NCI-H345 treated with DMSO at 0.1 percent for 48 hours (cell line): ENCODE measurements at regions not wholly inside any gene's neighbourhood (a gene's known extent, or its start where the extent isn't known, plus 50 kb on each side); places are given as distances from the start of the nearest gene placed in this dataset.
"Not testable (repeated sequence)": the region's sequence is repeated elsewhere in the genome, so short reads cannot be mapped to it uniquely, and the experiment has no call there.

ENCODE experiments used
- DNase-seq: peaks from one replicate; lab custom pipeline; 2025; ENCODE audit not compliant: unreplicated experiment; lab: John Stamatoyannopoulos, UW

DNA sequence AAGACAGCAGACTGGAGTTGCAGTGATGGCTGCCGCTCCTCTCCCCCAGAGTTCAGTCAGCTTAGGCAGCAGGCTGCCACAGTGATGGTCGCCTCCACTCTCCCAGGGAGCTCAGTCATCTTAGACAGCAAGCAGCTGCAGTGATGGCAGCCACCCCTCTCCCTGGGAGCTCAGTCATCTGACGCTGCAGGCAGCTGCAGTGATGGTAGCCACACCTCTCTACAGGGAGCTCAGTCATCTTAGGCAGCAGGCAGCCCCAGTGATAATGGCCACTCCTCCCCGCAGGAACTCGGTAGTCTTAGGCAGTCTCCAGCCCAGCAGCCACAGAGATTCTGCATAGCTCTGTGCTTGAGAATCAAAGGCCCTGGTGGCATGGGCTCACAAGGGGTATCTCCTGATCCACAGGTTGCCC lies 582.7 kb downstream of the DTWD2 start:
- DNase-seq, result no peak

DNA sequence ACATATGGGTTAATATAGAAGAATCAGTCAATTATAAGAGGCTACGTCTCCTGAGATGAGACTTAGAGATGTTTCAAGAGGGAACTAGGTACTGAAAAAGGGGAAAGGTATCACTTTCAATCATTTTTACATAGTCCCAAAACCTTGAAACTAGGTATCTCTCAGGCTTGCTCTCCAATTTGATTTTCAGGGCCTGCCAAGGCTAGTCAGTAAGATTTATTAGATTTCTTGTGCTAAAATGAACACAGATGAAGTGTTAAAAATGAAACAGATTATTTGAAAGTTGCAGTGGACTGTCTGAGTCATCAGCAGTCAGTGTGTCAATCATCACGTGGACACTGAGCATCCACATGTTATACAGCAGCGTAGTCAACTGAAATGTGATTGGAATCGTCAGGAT lies 591.1 kb downstream of the DTWD2 start:
- no peak for DNase-seq

DNA sequence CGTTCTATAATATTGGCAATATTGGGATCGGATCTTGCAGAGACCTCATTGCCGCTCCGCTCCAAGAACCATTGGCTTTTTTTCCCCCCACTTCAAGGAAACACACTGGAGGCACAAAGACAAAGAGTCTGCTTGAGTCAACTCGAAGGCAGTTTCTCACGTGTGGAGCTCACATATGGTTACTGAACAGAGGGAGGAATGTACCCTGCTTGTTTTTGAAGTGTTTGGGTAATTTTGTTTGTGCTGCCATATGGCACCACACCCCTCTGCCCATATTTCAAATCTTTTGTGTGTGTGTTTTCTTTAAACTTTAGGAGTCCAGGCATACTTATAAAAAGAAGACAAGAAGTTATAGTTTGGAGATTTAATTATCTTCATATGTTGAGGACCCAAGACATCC lies 595.9 kb downstream of the DTWD2 start:
- no peak for DNase-seq

DNA sequence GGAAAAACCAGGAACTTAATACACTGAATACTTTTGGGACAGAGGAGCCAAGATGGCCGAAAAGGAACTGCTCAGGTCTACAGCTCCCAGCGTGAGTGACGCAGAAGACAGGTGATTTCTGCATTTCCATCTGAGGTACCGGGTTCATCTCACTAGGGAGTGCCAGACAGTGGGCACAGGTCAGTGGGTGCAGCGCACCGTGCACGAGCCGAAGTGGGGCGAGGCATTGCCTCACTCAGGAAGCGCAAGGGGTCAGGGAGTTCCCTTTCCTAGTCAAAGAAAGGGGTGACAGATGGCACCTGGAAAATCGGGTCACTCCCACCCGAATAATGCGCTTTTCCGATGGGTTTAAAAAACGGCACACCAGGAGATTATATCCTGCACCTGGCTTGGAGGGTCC lies 605.4 kb downstream of the DTWD2 start:
- DNase-seq, result not testable (repeated sequence)

DNA sequence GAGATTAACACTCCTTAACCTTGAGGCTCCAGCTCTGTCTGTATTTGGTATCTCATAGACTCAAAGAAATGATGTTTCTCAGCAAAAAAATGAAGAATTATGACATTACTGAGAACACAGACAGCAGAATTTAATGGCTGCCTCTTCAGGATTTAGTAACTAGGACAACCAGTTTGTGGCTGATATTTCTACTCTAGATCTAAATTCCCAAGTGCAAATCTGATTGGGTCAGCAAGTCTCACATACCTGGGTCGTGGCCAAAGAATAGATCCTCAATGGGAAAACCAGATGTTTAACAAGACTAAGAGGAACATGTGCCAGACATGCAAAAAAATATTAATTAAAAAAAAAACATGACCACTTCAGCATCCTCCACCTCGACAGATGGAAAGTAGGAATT lies 608.9 kb downstream of the DTWD2 start:
- no peak for DNase-seq

DNA sequence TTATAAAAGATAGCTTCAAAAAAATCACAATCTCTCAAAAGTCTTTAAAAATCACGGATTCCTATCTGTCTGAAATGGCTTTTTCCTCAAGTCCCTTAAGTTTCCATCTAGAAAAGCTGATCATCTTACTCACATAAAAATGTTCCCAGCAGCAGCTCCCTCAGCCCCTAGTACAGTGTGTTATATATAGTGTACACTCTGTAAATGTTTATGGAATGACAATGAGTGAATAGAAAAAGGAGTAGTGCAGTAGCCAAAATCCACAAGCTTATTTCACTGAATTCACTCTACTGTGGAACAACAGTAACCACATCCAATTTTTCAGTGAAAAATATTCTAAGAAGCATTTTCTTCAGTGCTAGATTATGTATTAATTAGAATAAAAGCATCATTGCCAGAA lies 609.4 kb downstream of the DTWD2 start:
- no peak for DNase-seq

DNA sequence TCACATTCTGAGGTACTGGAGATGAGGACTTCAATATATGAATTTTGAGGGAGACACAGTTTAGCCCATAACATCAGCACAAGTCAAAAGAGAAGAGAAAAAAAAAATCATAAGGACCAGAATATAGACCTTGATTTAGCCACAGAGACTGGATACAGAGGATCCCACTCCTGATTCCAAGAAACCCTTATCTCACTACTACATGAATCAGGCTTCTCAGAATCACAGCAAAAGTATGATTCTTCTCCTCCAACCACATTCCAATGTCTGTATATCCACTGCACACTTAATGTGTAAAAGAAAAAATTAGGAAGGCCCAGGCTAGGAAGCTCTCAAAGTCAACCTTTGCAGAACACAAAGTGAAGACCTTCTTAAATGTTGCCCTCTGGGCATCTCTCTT lies 610.9 kb downstream of the DTWD2 start:
- no peak for DNase-seq

DNA sequence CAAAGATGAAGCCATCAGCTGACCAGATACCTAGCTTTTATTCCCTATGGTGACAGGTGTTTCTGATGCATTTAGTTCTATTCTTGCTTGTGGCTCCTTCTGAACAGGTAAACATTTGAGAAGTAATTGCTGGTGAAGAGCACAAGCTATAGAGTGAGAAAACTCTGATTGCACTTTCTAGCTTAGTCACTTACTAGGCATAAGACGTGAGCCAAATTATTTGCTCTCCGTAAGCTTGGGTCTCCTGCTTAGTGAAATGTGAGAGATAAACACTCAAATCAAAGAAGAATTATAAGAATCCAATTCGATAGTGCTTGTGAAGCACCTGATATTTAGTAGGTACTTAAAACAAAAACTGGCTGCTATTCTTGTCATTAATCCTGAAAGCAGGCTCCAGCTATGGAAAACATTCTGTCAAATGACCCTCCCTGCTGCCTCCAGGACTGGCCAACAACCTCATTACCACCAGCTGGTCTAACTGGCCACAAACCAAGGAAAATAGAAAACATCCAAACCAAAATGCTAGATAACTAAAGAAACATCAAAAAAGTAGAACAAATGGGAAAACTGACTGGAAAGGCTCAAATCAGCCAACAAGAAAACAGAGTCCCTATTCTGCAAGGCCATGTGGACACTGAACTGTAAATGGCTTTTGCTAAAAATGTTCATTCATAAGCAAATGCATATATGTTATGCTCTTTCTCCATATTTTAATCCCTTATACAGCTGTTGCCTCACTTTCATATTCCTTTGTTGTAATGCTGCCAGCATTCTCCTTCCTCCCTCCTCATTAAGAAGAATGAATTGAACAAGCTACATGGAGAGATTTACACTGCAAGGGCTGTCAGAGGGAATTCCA lies 616.1 kb downstream of the DTWD2 start:
- DNase-seq, result no peak

DNA sequence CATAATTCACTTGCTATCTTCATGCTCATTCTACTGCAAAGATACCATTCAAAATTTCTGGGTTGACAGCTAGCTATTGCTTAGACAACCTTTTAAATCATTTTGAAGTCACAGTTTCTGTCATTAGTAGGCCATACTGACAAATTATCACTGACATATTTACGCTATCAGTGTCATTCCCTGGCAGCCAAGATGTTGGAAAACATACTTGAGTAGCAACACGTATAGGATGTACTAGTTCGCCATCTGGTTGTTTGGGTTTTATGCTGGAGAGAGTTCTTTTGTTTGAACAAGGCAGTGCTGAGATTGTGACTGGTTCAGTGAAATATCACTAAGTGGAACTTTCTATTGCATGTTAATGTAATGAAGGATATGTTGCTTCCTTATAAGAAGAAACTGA lies 621.9 kb downstream of the DTWD2 start:
- DNase-seq, result no peak

DNA sequence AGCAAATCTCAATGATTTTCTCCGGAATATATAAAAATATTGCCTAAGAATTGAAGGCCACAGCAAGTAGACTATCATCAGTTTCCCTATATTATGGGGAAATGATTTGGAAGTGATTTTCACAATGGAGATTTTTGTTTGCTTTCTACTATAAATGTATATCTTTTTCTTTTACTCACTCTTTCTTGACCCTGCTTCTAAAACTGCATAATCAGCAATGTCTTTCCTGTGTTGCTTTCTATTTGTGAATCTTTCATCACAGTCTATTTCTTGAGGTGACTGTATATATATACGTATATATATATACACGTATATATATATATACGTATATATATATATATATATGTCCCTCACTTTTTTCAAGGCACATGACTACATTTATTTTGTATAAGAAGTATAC lies 622.6 kb downstream of the DTWD2 start:
- no peak for DNase-seq

DNA sequence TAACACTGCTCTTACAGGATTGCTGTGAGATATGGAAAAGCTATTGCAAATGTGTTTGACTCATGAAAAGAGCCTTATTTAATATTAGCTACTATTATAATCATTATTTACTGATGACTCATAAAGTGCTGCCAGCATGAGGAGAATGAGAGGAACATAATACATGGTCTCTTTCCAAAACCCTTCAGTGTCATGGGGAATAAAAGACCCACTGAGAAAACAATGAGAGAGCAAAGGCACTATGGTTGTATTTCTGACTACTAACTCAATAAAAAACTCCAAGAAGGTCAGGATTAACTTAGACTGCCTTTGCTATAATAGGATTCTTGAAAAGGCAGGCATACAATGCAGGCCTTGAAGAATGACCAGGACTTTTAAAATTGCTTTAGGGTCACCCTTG lies 633.5 kb downstream of the DTWD2 start:
- no peak for DNase-seq

DNA sequence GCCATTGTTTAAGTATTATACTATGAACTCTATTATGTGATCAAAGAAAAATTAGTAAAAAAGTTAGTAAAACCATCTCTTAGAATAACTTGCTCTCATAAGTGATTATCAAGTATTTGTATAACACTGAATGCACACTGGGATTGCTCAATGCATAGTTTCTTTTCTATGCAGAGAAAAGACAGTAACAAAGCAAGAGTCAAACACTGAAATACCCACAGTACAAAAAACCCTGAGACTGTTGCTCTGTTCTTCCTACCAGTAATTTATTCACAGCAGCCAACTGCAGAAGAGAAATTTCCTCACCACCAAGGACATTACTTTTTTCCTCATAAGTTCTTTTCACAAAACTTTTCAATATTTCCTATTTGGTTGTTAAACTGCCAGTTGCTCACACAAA lies 634.4 kb downstream of the DTWD2 start:
- no peak for DNase-seq

DNA sequence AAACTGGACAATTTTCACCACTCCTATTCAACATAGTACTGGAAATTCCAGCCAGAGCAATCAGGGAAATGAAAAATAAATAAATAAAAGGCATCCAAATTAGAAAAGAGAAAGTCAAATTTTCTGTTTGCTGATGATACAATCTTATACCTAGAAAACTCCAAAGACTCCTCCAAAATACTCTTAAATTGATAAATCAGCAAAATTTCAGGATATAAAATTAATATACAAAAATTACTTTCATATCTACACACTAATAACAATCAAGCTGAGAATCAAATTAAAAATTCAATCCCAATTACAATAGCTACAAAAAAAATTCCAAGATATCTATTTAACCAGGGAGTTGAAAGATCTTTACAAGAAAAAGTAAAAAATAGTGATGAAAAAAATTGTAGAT lies 651.9 kb downstream of the DTWD2 start:
- no peak for DNase-seq

DNA sequence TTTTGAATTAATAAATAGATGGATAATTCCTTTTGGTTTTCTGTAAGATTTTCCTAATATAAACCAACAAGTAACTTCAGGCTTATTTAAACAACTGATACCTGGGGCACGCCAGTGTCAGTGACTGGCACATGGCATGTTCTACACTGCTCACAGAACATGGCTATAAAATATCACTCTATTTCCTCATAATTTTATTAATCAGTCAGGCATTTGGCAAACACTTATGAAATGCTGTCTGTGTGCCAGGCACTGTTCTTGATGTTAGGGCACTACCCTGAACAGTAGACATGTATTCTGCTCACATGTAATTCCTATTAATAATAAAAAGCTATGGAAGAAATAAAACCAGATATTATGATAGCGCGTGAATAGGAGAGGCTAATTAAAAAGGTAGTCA lies 661.0 kb downstream of the DTWD2 start:
- no peak for DNase-seq

DNA sequence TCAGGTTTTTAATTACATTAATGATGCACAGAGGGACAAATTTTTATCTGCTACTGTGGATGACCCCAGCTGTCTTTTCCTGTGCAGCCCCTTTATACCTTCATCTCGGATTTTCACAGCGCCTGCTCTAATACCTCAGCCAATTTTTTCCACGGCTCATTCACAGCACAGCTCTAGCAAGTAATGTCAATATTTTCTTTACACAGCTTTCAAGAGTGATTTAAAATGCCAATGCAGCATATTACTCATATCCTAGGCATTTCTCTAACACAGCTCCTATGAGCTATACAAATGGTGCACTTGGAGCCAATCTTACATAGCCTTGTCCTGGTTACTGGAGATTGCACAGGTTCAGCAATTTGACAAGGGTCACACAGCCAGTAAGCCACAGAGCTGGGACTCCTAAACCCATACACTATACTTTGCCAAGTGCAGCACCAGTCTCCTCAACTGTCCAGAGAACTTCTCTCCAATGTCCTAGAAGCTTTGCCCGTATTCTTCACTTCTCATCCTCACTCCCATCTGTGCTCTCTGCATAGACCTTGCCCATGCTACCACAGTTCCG lies 661.8 kb downstream of the DTWD2 start:
- DNase-seq, result no peak

DNA sequence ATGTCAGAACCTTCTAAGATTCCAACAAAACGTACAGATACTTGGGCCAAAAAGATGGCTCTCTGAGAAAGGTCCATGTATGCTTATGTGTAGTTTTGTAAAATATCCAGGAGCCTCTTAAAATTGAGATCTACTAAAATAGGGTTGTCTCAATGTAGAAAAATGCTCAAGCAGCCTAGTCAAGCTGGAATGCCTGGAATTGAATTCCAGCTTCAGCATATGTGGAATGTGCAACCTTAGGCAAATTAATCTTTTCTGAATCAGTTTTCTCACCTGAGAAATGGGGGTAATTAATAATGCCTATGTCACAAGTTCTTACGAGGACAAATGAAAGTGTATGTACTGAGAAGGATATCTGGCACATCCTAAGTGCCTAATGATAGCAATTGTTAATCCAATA lies 662.4 kb downstream of the DTWD2 start:
- no peak for DNase-seq

DNA sequence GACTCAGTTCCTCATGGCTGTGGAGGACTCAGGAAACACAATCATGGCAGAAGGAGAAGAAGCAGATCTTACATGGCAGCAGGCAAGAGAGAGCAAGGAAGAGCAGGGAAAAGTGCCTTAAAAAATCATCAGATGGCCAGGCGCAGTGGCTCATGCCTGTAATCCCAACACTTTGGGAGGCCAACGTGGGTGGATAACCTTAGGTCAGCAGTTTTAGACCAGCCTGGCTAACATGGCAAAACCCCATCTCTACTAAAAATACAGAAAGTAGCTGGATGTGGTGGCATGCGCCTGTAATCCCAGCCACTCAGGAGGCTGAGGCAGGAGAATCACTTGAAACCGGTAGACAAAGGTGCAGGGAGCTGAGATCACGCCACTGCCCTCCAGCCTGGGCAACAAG lies 664.6 kb downstream of the DTWD2 start:
- DNase-seq, result not testable (repeated sequence)

DNA sequence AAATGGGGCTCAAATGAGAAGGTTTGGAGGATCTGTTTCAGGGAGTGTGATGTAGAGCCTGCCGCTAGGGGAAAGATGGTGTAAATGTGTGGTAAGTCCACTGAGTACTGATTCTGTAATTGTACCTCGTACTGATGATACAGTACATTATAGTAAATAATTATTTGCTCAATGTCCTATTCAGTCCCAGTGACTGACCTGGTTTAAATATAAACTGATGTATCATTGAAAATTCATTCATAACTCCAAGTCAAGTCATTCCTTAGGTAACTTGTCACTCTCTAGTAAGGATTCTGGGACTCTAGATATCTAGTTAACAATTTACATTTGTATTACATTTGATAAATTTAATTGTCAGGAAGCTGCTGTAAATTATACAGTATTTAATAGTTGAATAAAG lies 667.3 kb downstream of the DTWD2 start:
- DNase-seq, result no peak

DNA sequence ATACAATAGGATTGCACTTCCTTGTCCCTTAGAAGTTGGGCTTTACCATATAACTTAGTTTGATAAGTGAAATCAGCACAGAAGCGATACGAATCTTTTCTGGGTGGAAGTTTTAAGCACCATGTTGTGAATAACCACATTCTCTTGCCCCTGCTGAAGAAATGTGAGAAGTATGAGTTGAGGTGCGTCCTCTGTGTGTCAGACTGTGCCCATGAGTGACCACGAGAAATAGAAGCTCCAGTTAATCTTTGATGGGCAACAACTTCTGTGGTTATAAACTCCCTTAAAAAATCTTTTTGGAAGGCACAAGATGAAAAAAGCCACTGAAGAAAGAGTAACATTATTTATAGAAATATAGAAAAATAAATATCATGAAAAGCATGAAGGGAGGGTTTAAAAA lies 668.2 kb downstream of the DTWD2 start:
- no peak for DNase-seq

DNA sequence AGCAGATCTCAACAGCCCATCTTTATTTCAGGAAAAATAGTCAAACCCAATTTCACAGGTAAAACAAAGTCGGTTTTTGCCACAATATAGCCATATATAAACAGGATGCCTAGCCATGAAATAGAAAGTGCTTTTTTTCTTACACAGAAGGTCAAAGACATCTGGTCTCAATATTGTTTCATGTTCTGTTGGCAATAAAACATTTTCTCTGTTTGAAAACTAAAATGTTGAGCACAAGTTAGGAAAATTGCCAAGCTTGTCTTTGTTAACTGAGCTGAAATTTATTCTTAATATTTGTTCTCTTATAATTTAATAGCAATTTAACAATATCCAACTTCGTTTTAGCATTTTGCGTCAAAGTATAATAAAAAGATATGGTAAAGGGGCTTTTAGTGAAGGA lies 673.4 kb downstream of the DTWD2 start:
- DNase-seq, result no peak

DNA sequence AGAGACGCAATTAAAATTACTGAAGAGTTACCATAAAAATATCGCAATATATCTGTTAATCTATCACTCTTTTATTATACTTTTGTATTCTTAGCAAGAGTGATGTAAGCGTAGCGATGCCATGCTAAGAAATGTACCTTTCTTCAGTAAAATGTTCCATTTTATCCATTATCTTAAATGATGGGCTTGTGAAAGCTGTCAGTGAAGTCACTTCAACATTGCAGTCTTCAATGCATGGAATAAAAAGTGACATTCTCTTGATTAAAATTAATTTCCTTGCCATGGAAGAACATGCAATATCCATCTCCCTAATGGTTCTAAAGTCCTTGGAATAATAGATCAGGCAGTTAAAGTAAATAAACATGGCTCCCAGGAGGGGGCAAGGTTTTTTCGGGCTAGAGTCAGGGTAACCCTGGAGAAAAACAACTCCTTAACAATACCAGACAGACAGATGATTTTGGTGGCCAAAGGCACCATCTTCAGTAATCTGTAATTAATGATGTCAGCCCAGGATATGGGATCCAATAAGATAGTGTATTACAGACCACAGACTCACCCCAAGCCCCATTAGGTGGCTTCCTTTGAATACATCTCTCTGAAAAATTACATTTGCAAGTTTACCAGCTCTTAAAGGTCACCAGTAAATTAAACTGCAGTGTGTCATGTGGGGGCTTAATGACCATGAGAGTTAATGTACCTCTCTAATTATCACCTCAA lies 677.1 kb downstream of the DTWD2 start:
- DNase-seq, result no peak

DNA sequence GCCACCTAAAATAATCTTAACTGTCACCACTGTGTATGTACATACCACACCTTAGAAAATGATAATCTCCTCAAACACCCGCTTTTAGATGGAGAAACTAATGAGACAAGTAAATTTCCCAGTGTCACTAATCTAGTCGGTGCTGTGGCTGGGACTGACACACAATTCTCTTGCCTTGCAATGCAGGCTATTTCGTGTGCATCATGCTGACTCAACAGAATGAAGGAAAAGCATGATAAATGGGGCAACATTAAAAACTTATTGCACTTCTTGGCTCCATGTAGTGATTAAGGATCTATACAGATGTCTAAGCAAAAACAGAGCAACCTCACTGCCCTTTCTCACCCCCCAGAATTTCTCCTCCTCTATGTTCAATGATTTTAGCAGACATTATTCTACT lies 677.9 kb downstream of the DTWD2 start:
- DNase-seq, result no peak
